Loucy (cell line): ENCODE measurements at regions not wholly inside any gene's neighbourhood (a gene's known extent, or its start where the extent isn't known, plus 50 kb on each side); places are given as distances from the start of the nearest gene placed in this dataset.

Experiments
- H2AFZ ChIP-seq: fragments of 200-600 bp; sonication (generic); 2 replicates; pipeline ENCODE4 v1.6.0; 2016; ENCODE audit warnings: antibody characterized with exemption, mild to moderate bottlenecking, low read length, moderate library complexity
- H3F3A ChIP-seq: fragments of 200-600 bp; 2 replicates; pipeline ENCODE4 v1.6.0; 2016; ENCODE audit warnings: antibody characterized with exemption, low read depth, mild to moderate bottlenecking
- H3K27me3 ChIP-seq: fragments of 200-600 bp; sonication (generic); 2 replicates; pipeline ENCODE4 v1.6.1; 2014; ENCODE audit warnings: low read length, mild to moderate bottlenecking; ENCODE audit not compliant: insufficient read depth, poor library complexity, severe bottlenecking
- H3K36me3 ChIP-seq: fragments of 200-600 bp; sonication (generic); 2 replicates; pipeline ENCODE4 v1.6.1; 2016; ENCODE audit warnings: low read length; ENCODE audit not compliant: insufficient read depth
- H3K4me1 ChIP-seq: fragments of 200-600 bp; sonication (generic); 2 replicates; pipeline ENCODE4 v1.5.1; 2014; ENCODE audit warnings: low read length, mild to moderate bottlenecking; ENCODE audit not compliant: insufficient read depth, poor library complexity, severe bottlenecking
- H3K4me2 ChIP-seq: fragments of 200-600 bp; sonication (generic); 2 replicates; pipeline ENCODE4 v1.6.0; 2014; ENCODE audit warnings: antibody characterized with exemption, low read length, low read depth, mild to moderate bottlenecking; ENCODE audit not compliant: poor library complexity, severe bottlenecking
- H3K4me3 ChIP-seq: fragments of 200-600 bp; sonication (generic); 2 replicates; pipeline ENCODE4 v1.5.1; 2014; ENCODE audit warnings: low read length, mild to moderate bottlenecking, mixed read lengths; ENCODE audit not compliant: poor library complexity, severe bottlenecking
- H3K79me2 ChIP-seq: fragments of 200-600 bp; sonication (generic); 2 replicates; pipeline ENCODE4 v1.6.1; 2014; ENCODE audit warnings: low read length; ENCODE audit not compliant: insufficient read depth
- H3K9ac ChIP-seq: fragments of 200-600 bp; sonication (generic); 2 replicates; pipeline ENCODE4 v1.6.0; 2014; ENCODE audit warnings: mild to moderate bottlenecking, low read depth, low read length, moderate library complexity; ENCODE audit not compliant: poor library complexity, severe bottlenecking
- H3K9me2 ChIP-seq: fragments of 200-600 bp; sonication (generic); replicated peaks from 2 replicates; pipeline ENCODE4 v1.6.1; 2016; ENCODE audit warnings: low read depth, low read length, mixed read lengths
- H3K9me3 ChIP-seq: fragments of 200-600 bp; sonication (generic); 2 replicates; pipeline ENCODE4 v1.6.1; 2014; ENCODE audit warnings: mild to moderate bottlenecking, antibody characterized with exemption, low read length, low read depth; ENCODE audit not compliant: insufficient read depth
- H4K20me1 ChIP-seq: fragments of 200-600 bp; sonication (generic); 2 replicates; pipeline ENCODE4 v1.6.0; 2014; ENCODE audit warnings: antibody characterized with exemption, low read length, mild to moderate bottlenecking; ENCODE audit not compliant: insufficient read depth, poor library complexity, severe bottlenecking
- EZH2phosphoT487 ChIP-seq: fragments of 200-600 bp; IDR thresholded peaks from 2 replicates; pipeline ENCODE4 v1.6.1; 2018; ENCODE audit warnings: antibody characterized with exemption, mild to moderate bottlenecking, moderate library complexity, borderline replicate concordance
- TF ChIP-seq, protein P1 (sequence below): fragments of 200-600 bp; sonication (generic); conservative IDR thresholded peaks from 2 replicates; pipeline ENCODE4 v1.5.1; 2014; ENCODE audit warnings: mild to moderate bottlenecking, antibody characterized with exemption, low read length

DNA sequence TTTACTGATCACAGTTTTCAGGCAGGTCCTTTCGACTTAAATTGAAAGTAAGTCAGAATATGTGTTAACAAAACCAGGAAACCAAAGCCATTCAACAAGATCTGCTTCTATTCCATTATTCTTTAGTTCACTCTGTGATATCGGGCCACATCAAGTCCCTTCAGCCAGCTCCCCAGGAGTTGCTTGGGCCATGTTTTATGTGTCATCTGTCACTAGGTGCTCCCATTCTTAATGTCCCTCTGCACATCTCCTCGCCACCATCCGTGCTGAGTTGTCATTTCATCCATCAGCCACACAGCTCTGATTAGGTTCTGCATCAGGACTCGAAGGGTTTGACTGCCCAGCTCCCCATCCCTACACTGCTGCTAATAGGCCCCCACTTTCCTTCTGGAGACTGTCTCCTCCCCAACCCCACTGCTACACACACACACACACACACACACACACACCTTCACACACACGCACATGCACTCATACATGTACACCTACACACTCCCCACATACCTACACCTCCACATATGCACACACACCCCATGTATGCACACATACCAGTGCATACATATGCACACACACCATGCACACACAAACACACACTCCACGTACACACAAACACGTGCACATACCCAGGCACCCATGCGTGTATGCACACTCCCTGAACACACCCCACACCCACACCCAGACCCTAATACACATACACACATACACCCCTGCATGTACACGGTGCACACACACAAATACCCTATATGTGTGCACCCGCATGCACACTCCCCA, 143.3 kb upstream of the GMDS start:
- no peak overlapping the region for H2AFZ ChIP-seq
- no peaks in the 10 kb centered on the region for H3K9me2 ChIP-seq
- no peak for TF ChIP-seq EZH2phosphoT487
- TF ChIP-seq, protein P1, sequence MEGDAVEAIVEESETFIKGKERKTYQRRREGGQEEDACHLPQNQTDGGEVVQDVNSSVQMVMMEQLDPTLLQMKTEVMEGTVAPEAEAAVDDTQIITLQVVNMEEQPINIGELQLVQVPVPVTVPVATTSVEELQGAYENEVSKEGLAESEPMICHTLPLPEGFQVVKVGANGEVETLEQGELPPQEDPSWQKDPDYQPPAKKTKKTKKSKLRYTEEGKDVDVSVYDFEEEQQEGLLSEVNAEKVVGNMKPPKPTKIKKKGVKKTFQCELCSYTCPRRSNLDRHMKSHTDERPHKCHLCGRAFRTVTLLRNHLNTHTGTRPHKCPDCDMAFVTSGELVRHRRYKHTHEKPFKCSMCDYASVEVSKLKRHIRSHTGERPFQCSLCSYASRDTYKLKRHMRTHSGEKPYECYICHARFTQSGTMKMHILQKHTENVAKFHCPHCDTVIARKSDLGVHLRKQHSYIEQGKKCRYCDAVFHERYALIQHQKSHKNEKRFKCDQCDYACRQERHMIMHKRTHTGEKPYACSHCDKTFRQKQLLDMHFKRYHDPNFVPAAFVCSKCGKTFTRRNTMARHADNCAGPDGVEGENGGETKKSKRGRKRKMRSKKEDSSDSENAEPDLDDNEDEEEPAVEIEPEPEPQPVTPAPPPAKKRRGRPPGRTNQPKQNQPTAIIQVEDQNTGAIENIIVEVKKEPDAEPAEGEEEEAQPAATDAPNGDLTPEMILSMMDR, result no peak
- H3K9me3 ChIP-seq, result no peaks in the 10 kb centered on the region
- H3K9ac ChIP-seq, result no peak overlapping the region
- H4K20me1 ChIP-seq, result no peaks in the 10 kb centered on the region
- H3K4me1 ChIP-seq, result peaks cover 6% of the 10 kb centered on the region
- no peak overlapping the region for H3K4me3 ChIP-seq
- no peaks in the 10 kb centered on the region for H3F3A ChIP-seq
- H3K79me2 ChIP-seq, result no peaks in the 10 kb centered on the region
- H3K4me2 ChIP-seq, result no peak overlapping the region
- no peaks in the 10 kb centered on the region for H3K27me3 ChIP-seq
- no peaks in the 10 kb centered on the region for H3K36me3 ChIP-seq

- H3K4me3 ChIP-seq, result no peak overlapping the region
- no peaks in the 10 kb centered on the region for H3K79me2 ChIP-seq
- H3K4me1 ChIP-seq, result peaks cover 6% of the 10 kb centered on the region
- H3K9ac ChIP-seq, result no peak overlapping the region
- H3F3A ChIP-seq, result no peaks in the 10 kb centered on the region
- no peaks in the 10 kb centered on the region for H3K9me3 ChIP-seq
- H2AFZ ChIP-seq, result no peak overlapping the region
- TF ChIP-seq, protein P1, result no peak
- no peak for TF ChIP-seq EZH2phosphoT487
- H3K9me2 ChIP-seq, result no peaks in the 10 kb centered on the region
- H4K20me1 ChIP-seq, result no peaks in the 10 kb centered on the region
- no peaks in the 10 kb centered on the region for H3K36me3 ChIP-seq
- H3K4me2 ChIP-seq, result no peak overlapping the region
- H3K27me3 ChIP-seq, result no peaks in the 10 kb centered on the region
These were observed 142.0 kb upstream of the GMDS start for GRCh38 chr6:2387445-2387844.

DNA sequence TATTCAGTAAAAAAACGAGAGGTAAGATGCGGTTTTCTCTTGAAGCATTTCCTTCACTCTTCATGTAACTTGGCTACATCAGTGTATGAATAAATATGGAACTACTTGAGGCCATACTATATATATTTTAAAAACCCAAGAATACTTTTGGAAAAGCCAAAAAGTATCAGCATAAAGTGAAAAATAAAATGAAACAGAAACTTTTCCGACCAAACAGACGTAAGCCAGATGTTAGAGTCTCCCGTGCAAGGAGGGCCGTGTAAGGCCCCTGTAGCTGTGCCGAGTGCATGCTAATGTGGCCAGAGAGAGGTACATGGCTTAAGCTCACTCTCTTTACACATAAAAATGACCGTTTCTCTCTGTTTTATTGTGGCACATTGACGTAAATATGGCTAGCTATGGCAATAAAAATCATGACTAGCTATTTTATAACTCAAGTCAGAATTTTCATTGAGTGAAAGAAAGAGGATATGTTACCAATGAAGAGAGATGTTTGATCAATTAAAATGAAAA, 140.1 kb upstream of the GMDS start:
- Histone ChIP-seq H4K20me1 (no peaks in the 10 kb centered on the region), H3K27me3 (no peaks in the 10 kb centered on the region), H3F3A (no peaks in the 10 kb centered on the region), H3K9ac (no peak overlapping the region), H3K9me2 (no peaks in the 10 kb centered on the region), H3K4me3 (no peak overlapping the region), H2AFZ (no peak overlapping the region), H3K4me2 (no peak overlapping the region), H3K4me1 (peaks cover 6% of the 10 kb centered on the region), H3K79me2 (no peaks in the 10 kb centered on the region), H3K36me3 (no peaks in the 10 kb centered on the region), H3K9me3 (no peaks in the 10 kb centered on the region)
- no peak for TF ChIP-seq EZH2phosphoT487
- TF ChIP-seq, protein P1, result no peak
